ENCODE measurements at regions not wholly inside any gene's neighbourhood (a gene's known extent, or its start where the extent isn't known, plus 50 kb on each side); places are given as distances from the start of the nearest gene placed in this dataset.

GRCh38 chr1:168905633-168906032, 176.6 kb upstream of the DPT start:
- no peak for TF ChIP-seq ZNF232 (CRISPR knock-in tag; IDR thresholded peaks at IDR 0.05)
- no peak for TF ChIP-seq SMAD4 (CRISPR knock-in tag; IDR thresholded peaks at IDR 0.05)
- TF ChIP-seq CTCF (IDR thresholded peaks at IDR 0.05), result no peak
- no peak for TF ChIP-seq NR2C2 (CRISPR knock-in tag; IDR thresholded peaks at IDR 0.05)
- TF ChIP-seq SP1 (CRISPR knock-in tag; conservative IDR thresholded peaks at IDR 0.05), result no peak
- no peak for TF ChIP-seq FOXK1 (CRISPR knock-in tag; IDR thresholded peaks at IDR 0.05)
- no peak for TF ChIP-seq FOXP4 (CRISPR knock-in tag; IDR thresholded peaks at IDR 0.05)
- no peak for TF ChIP-seq PRDM15 (CRISPR knock-in tag; IDR thresholded peaks at IDR 0.05)
